ENCODE measurements at regions not wholly inside any gene's neighbourhood (a gene's known extent, or its start where the extent isn't known, plus 50 kb on each side); places are given as distances from the start of the nearest gene placed in this dataset.

DNA sequence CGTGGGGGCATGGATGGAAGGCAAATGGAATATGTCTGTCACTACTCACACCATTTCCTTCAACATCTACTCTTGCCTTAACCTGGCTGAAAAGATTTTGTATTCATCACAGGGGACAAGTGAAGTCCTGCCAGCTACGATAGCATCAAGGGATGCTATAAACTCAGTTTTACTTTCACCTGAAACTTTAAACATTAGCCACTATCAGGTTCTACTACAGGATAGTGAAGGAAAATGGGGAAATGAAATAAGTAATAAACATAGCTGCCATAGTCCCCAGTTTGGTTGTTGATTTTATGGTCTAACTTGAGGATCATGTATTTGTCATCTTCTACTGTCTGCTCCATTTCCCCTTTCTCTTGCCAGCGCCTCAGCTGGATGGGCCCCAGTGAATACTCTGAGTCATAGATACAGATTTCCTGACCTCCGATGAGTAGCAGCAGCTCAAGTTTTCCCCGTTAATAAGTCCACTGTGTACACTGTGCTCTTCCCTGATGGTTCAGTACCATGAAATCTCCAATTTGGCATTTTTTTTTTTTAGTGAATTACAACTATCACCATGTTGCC lies 338.2 kb upstream of the SLCO3A1 start:
- Histone ChIP-seq H3K4me1 (peaks cover 0 to 4% (median 0%) of the 10 kb centered on the region in 3 donors), H3K27ac (no peak overlapping the region), H3K4me3 (no peak overlapping the region), H3K27me3 (no peaks in the 10 kb centered on the region), H3K9me3 (no peaks in the 10 kb centered on the region), H3K36me3 (no peaks in the 10 kb centered on the region)
- TF ChIP-seq POLR2A (IDR thresholded peaks at IDR 0.05) = no peak
- no peak for TF ChIP-seq POLR2AphosphoS5 (IDR thresholded peaks at IDR 0.05)
- TF ChIP-seq EP300 (IDR thresholded peaks at IDR 0.05) = no peak
- TF ChIP-seq, protein P1, sequence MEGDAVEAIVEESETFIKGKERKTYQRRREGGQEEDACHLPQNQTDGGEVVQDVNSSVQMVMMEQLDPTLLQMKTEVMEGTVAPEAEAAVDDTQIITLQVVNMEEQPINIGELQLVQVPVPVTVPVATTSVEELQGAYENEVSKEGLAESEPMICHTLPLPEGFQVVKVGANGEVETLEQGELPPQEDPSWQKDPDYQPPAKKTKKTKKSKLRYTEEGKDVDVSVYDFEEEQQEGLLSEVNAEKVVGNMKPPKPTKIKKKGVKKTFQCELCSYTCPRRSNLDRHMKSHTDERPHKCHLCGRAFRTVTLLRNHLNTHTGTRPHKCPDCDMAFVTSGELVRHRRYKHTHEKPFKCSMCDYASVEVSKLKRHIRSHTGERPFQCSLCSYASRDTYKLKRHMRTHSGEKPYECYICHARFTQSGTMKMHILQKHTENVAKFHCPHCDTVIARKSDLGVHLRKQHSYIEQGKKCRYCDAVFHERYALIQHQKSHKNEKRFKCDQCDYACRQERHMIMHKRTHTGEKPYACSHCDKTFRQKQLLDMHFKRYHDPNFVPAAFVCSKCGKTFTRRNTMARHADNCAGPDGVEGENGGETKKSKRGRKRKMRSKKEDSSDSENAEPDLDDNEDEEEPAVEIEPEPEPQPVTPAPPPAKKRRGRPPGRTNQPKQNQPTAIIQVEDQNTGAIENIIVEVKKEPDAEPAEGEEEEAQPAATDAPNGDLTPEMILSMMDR (IDR thresholded peaks at IDR 0.05) = no peak
- ATAC-seq = peak; percentile 70
- WGBS, 2 donors (ENCODE audit: low coverage in 1 of 2) = 21 to 55% methylated on average over 2 to 5 of the region's 5 CpGs

DNA sequence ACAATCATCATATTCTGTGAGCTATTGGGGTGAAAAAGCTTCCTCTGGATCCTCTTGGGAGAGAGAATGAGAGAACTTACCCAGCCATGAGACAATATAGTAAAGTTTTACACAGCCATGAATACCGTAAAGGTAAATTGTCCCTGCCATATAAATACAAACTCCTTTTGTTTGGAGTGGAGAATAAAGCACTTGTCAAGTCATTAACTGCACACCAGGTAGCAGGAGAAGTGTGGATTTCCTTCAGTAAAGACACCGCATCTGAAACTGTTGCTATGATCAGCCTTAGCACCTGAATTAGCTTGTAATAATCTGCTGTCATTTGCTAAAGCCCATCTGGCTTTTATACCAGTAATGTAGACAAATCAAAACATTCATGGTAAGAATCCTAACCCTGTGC lies 336.6 kb upstream of the SLCO3A1 start:
- no peaks in the 10 kb centered on the region for H3K36me3 ChIP-seq
- H3K27ac ChIP-seq = no peak overlapping the region
- H3K9me3 ChIP-seq = no peaks in the 10 kb centered on the region
- TF ChIP-seq, protein P1 (IDR thresholded peaks at IDR 0.05) = no peak
- TF ChIP-seq POLR2AphosphoS5 (IDR thresholded peaks at IDR 0.05) = no peak
- TF ChIP-seq EP300 (IDR thresholded peaks at IDR 0.05) = no peak
- no peak for TF ChIP-seq POLR2A (IDR thresholded peaks at IDR 0.05)
- no peaks in the 10 kb centered on the region for H3K27me3 ChIP-seq
- H3K4me3 ChIP-seq = no peak overlapping the region
- WGBS, 2 donors (ENCODE audit: low coverage in 1 of 2) = 54 to 69% methylated on average over 2 of the region's 2 CpGs
- H3K4me1 ChIP-seq = peaks cover 0 to 4% (median 0%) of the 10 kb centered on the region in 3 donors
- ATAC-seq = no peak

- WGBS, 2 donors (ENCODE audit: low coverage in 1 of 2) = 76 to 77% methylated on average over 3 to 4 of the region's 4 CpGs
- no peaks in the 10 kb centered on the region for H3K27me3 ChIP-seq
- no peaks in the 10 kb centered on the region for H3K36me3 ChIP-seq
- H3K4me3 ChIP-seq = no peak overlapping the region
- peaks cover 0 to 4% (median 0%) of the 10 kb centered on the region in 3 donors for H3K4me1 ChIP-seq
- TF ChIP-seq POLR2A (IDR thresholded peaks at IDR 0.05) (no peak), POLR2AphosphoS5 (IDR thresholded peaks at IDR 0.05) (no peak), EP300 (IDR thresholded peaks at IDR 0.05) (no peak)
- TF ChIP-seq, protein P1 (IDR thresholded peaks at IDR 0.05) = no peak
- ATAC-seq = no peak
- no peak overlapping the region for H3K27ac ChIP-seq
- no peaks in the 10 kb centered on the region for H3K9me3 ChIP-seq
Observed at GRCh38 chr15:91517491-91518200, 335.9 kb upstream of the SLCO3A1 start.

- TF ChIP-seq POLR2A (IDR thresholded peaks at IDR 0.05) = no peak
- TF ChIP-seq, protein P1 (IDR thresholded peaks at IDR 0.05) = no peak
- no peak for TF ChIP-seq POLR2AphosphoS5 (IDR thresholded peaks at IDR 0.05)
- no peak for TF ChIP-seq EP300 (IDR thresholded peaks at IDR 0.05)
- Histone ChIP-seq H3K4me3 (no peak overlapping the region), H3K36me3 (no peaks in the 10 kb centered on the region), H3K27ac (no peak overlapping the region), H3K9me3 (no peaks in the 10 kb centered on the region), H3K4me1 (no peaks in the 10 kb centered on the region), H3K27me3 (no peaks in the 10 kb centered on the region)
- 63 to 66% methylated on average over 2 to 4 of the region's 4 CpGs for WGBS, 2 donors (ENCODE audit: low coverage in 1 of 2)
- ATAC-seq = no peak
Observed at GRCh38 chr15:91520850-91521249, 332.7 kb upstream of the SLCO3A1 start.

GRCh38 chr15:91521548-91521947 lies 332.0 kb upstream of the SLCO3A1 start:
- H3K27ac ChIP-seq = no peak overlapping the region
- no peak overlapping the region for H3K4me3 ChIP-seq
- no peak for TF ChIP-seq EP300 (IDR thresholded peaks at IDR 0.05)
- no peak for TF ChIP-seq POLR2AphosphoS5 (IDR thresholded peaks at IDR 0.05)
- TF ChIP-seq POLR2A (IDR thresholded peaks at IDR 0.05) = no peak
- TF ChIP-seq, protein P1 (IDR thresholded peaks at IDR 0.05) = no peak
- no peak for ATAC-seq
- 55 to 58% methylated on average over 9 of the region's 9 CpGs for WGBS, 2 donors (ENCODE audit: low coverage in 1 of 2)
- no peaks in the 10 kb centered on the region for H3K36me3 ChIP-seq
- H3K9me3 ChIP-seq = no peaks in the 10 kb centered on the region
- no peaks in the 10 kb centered on the region for H3K4me1 ChIP-seq
- peaks cover 4% of the 10 kb centered on the region for H3K27me3 ChIP-seq

All from gastroesophageal sphincter (tissue), 4 donors.